ENCODE measurements at regions not wholly inside any gene's neighbourhood (a gene's known extent, or its start where the extent isn't known, plus 50 kb on each side); places are given as distances from the start of the nearest gene placed in this dataset.

GRCh38 chr20:58044931-58045555, 183.4 kb downstream of the ANKRD60 start:
- Histone ChIP-seq H3K4me1 (ENCODE audit: control insufficient read depth, insufficient read depth, low read length) (no peaks in the 10 kb centered on the region), H2AK5ac (ENCODE audit: low read depth, low read length) (no peak overlapping the region), H4K8ac (ENCODE audit: low read depth in 2 of 2, low read length in 2 of 2) (no peak overlapping the region), H2BK5ac (ENCODE audit: low read depth, low read length, poor library complexity, severe bottlenecking) (no peak overlapping the region), H3K4me2 (ENCODE audit: low read depth, low read length) (no peak overlapping the region), H3K9me1 (ENCODE audit: insufficient read depth, low read length) (no peaks in the 10 kb centered on the region), H3K9me3 (ENCODE audit: control insufficient read depth, insufficient read depth, low read length) (no peaks in the 10 kb centered on the region), H2BK15ac (ENCODE audit: low read depth, low read length) (no peak overlapping the region), H3K9ac (ENCODE audit: low read depth, low read length) (no peak overlapping the region), H3K18ac (ENCODE audit: low read depth, low read length) (no peak overlapping the region), H2BK20ac (ENCODE audit: low read depth, low read length) (no peak overlapping the region), H2AFZ (replicated peaks; ENCODE audit: low read length, poor library complexity) (no peak overlapping the region), H3K4ac (ENCODE audit: low read depth, low read length) (no peak overlapping the region), H4K91ac (ENCODE audit: insufficient read depth, low read depth, low read length) (no peak overlapping the region), H4K5ac (ENCODE audit: low read depth, low read length) (no peak overlapping the region), H3K27me3 (ENCODE audit: control insufficient read depth, insufficient read depth, low read length) (no peaks in the 10 kb centered on the region), H4K20me1 (ENCODE audit: insufficient read depth, low read length) (no peaks in the 10 kb centered on the region), H3K27ac (ENCODE audit: insufficient read depth, low read length) (no peak overlapping the region), H3K36me3 (ENCODE audit: control insufficient read depth, insufficient read depth, low read length) (no peaks in the 10 kb centered on the region), H2AK9ac (replicated peaks; ENCODE audit: low read depth, low read length, poor library complexity) (no peak overlapping the region), H3K79me1 (ENCODE audit: low read depth in 1 of 2, low read length in 2 of 2) (no peaks in the 10 kb centered on the region), H3K4me3 (ENCODE audit: insufficient read depth, low read depth, low read length) (no peak overlapping the region), H3K56ac (ENCODE audit: extremely low read depth, insufficient read depth, low read length) (no peak overlapping the region), H3K14ac (replicated peaks; ENCODE audit: low read depth, low read length) (no peak overlapping the region), H3K23ac (ENCODE audit: low read depth, low read length) (no peak overlapping the region), H2BK120ac (ENCODE audit: low read depth, low read length) (no peak overlapping the region)
- intact Hi-C loops (cut with micrococcal nuclease), result no loop called here
- dilution Hi-C loops (cut with HindIII; ENCODE audit: low sequenced_read_pairs, unreplicated experiment), result no loop called here
- BruUV-seq (replicated peaks), result no TSS peak
- ATAC-seq (ENCODE audit: low read depth), result no peak
- WGBS, 2 experiments (ENCODE audit: extremely low coverage in 2 of 2, insufficient read length in 1 of 2), result no CpG with 5 or more reads among the region's 9 CpGs
- ChIA-PET POLR2A (ENCODE audit: unreplicated experiment) (no interaction called here), CTCF (no interaction called here)
- no peak for DNase-seq
- no peak for TF ChIP-seq ELK1 (IDR thresholded peaks at IDR 0.05; ENCODE audit: borderline replicate concordance, low read depth, low read length)
- no peak for TF ChIP-seq RFX5 (IDR thresholded peaks at IDR 0.05; ENCODE audit: low read depth, low read length)
- TF ChIP-seq MXI1 (IDR thresholded peaks at IDR 0.05; ENCODE audit: borderline replicate concordance, low read depth, low read length), result no peak
- TF ChIP-seq CEBPB (IDR thresholded peaks at IDR 0.05; ENCODE audit: low read depth, low read length), result no peak
- no peak for TF ChIP-seq CTCF (conservative IDR thresholded peaks at IDR 0.05; ENCODE audit: low read depth, low read length)
- TF ChIP-seq POLR2A (IDR thresholded peaks at IDR 0.05; ENCODE audit: low read depth, low read length), result no peak
- TF ChIP-seq CHD1 (IDR thresholded peaks at IDR 0.05; ENCODE audit: low read depth, low read length), result no peak
- no peak for TF ChIP-seq FOS (IDR thresholded peaks at IDR 0.05; ENCODE audit: low read depth, low read length)
- no peak for TF ChIP-seq BHLHE40 (IDR thresholded peaks at IDR 0.05; ENCODE audit: low read depth, low read length)
- TF ChIP-seq RAD21 (IDR thresholded peaks at IDR 0.05; ENCODE audit: low read length), result no peak
- no peak for TF ChIP-seq NFE2L2 (IDR thresholded peaks at IDR 0.05; ENCODE audit: low read depth, low read length)
- TF ChIP-seq RCOR1 (IDR thresholded peaks at IDR 0.05; ENCODE audit: insufficient replicate concordance, low read length), result no peak
- no peak for TF ChIP-seq MAZ (IDR thresholded peaks at IDR 0.05; ENCODE audit: borderline replicate concordance, low read depth, low read length)
- no peak for TF ChIP-seq USF2 (IDR thresholded peaks at IDR 0.05; ENCODE audit: low read depth, low read length)
- TF ChIP-seq SMC3 (IDR thresholded peaks at IDR 0.05; ENCODE audit: low read depth, low read length), result no peak
- in situ Hi-C loops (cut with MboI; ENCODE audit: low sequenced_read_pairs), result no loop called here

Data from IMR-90 (cell line).